Kidney tubule cell (primary cell): ENCODE measurements at regions not wholly inside any gene's neighbourhood (a gene's known extent, or its start where the extent isn't known, plus 50 kb on each side); places are given as distances from the start of the nearest gene placed in this dataset.
"Not testable (repeated sequence)": the region's sequence is repeated elsewhere in the genome, so short reads cannot be mapped to it uniquely, and the experiment has no call there.

Experiments used
- DNase-seq: peaks from one replicate; pipeline ENCODE4 v3.0.0-alpha.2; 2018; ENCODE audit warnings: low spot score

DNA sequence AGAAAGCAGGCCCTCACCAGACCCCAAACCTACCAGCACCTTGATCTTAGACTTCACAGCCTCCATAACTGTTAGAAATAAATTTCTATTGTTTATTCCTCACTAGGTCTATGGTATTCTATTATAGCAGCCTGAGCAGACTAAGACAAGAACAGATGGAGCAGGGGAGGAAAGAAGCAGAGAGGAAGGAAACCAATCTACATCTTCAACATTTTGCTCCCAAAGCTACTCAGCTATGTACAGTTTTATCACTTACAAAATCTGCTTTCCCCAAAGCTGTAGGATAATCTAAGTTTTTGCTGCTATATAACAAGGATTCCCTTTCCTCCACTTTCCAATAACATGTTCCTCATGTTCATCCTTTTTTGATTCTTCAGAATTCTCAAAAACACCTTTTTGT, 274.4 kb upstream of the CHAC2 start:
- no peak for DNase-seq

DNA sequence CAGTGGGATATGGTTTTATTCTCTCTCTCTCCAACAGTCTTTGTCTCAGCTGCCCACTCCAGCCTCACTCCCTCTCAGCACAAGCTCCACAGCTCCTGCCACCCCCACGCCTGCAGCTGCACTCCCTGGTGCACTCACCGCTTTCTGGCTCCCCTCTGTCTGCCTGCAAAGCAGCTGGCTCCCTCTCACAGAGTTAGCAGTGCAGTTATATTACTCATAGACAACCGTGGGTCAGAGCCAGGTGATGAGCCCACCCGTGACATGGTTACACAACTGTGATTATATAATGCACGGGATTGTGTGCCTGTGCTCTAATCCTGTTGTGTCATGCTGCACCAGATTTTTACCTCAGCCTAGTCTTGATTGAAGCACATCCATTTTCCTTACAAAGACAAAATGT, 276.9 kb upstream of the CHAC2 start:
- peak; percentile 37 for DNase-seq

- not testable (repeated sequence) for DNase-seq
Measured at GRCh38 chr2:53486185-53486899, 281.3 kb upstream of the CHAC2 start.

DNA sequence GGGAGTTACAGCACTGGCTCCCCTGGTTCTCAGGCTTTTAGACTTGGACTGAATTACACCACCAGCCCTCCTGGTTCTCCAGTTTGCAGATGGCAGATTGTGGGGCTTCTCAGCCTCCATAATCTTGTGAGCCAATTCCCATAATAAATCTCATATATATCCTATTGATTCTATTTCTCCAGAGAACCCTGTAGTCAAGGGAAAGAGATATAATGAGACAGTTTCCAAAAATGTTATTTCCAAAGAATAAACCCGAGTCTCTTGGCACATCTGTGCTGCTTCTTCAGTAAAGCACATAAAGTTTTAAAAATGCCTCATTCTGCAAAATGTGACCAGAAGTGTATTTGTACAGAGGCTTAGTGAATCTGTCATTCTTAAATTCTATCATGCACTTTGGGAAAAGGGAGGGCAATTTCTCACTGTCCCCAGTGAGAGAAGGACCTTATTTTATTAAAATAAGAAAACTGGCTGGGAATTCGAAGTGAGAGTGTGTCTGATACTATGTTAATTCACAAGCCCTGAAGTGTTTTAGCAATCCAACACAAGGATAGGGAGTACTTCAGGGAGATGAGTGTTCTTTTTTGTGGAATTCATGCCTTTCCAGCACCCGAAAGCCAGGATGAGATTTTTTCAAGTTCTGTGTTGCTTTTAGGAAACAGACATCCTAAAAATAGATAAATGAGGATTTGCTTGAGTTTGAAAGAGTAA, 282.4 kb upstream of the CHAC2 start:
- DNase-seq, result no peak

DNA sequence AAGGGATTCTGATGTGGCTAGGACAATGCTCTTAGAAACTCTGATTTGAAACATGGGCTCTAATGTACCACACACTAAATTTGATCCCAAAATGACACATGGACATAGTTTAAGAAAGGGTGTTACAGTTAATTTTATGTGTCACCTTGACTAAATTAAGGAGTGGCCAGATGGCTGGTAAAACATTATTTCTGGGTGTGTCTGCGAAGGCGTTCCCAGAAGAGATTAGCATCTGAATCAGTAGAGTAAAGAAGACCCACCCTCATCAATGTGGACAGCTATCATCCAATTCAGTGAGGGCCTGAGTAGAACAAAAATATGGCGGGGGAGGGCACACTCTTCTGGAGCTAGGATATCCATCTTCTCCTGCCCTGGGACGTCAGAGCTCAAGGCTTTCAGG, 283.1 kb upstream of the CHAC2 start:
- DNase-seq, result no peak

GRCh38 chr2:53477517-53477916, 290.1 kb upstream of the CHAC2 start:
- peak; percentile 34 for DNase-seq

DNA sequence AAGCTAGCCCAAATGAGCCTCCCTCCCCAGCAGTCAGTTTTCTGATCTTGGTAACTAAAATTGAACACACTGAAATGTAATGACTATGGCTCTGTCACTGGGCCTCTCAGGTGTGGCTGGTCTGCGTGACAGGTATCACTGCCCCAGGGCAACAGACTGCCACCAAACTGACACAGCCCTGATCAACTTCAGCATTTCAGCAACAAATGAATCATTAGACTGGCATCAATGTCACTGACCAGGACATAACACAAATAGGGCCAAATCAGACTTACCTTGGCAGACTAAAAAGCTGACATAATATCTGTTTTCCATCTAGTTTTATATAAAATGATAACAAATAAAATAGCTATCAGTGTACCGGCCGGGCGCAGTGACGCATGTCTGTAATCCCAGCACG, 290.8 kb upstream of the CHAC2 start:
- peak; percentile 50 for DNase-seq

- DNase-seq, result peak; percentile 40
Measured at GRCh38 chr2:53475766-53476165, 291.8 kb upstream of the CHAC2 start.

- DNase-seq, result peak; percentile 89
Measured at GRCh38 chr2:53475321-53475720, 292.3 kb upstream of the CHAC2 start.

GRCh38 chr2:53474914-53475313, 292.7 kb upstream of the CHAC2 start:
- no peak for DNase-seq

DNA sequence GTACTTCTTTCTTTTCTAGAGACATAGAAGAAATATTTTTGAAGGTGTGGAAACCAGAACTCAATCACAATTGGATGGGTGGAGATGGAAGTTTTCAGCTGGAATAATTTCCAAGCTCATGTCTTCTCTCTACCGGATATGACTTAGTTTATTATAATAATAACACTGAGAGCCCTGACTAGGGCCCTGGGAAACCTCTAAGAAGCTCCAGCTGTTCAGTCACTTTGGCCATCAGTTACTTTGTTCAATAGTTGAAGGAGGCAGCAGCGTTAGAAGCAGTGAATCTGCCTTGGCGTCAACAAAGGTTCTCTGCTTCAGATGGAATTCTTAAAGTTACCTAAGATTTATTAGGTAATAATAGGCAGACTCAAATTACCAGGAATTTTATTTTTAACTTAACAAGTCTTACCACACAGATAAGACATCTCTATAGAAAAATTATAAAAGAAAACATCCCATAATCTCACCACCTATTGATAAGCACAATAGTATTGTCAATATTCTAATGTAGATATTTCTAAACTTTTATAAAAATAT, 293.8 kb upstream of the CHAC2 start:
- no peak for DNase-seq

DNA sequence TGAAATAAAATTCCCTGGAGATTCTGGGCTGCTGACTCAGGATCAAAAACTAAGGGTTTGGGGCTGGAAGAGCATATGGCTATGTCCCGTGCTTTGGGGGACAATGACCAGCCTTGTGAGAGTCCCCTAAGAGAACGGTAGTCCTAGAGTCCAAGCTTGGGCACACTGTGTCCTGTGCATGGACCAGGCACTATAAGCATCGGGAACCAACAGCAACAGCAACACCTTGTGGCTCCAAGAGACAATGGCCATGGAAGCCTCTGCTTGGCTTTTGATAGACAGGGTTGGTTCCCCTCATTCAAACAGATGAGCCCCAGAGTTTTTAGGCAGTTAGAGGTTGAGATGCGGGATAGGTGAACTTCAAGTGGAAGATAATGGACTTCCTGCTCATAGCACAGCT, 294.4 kb upstream of the CHAC2 start:
- DNase-seq, result no peak

- DNase-seq, result no peak
Measured at GRCh38 chr2:53467467-53468180, 300.0 kb upstream of the CHAC2 start.

DNA sequence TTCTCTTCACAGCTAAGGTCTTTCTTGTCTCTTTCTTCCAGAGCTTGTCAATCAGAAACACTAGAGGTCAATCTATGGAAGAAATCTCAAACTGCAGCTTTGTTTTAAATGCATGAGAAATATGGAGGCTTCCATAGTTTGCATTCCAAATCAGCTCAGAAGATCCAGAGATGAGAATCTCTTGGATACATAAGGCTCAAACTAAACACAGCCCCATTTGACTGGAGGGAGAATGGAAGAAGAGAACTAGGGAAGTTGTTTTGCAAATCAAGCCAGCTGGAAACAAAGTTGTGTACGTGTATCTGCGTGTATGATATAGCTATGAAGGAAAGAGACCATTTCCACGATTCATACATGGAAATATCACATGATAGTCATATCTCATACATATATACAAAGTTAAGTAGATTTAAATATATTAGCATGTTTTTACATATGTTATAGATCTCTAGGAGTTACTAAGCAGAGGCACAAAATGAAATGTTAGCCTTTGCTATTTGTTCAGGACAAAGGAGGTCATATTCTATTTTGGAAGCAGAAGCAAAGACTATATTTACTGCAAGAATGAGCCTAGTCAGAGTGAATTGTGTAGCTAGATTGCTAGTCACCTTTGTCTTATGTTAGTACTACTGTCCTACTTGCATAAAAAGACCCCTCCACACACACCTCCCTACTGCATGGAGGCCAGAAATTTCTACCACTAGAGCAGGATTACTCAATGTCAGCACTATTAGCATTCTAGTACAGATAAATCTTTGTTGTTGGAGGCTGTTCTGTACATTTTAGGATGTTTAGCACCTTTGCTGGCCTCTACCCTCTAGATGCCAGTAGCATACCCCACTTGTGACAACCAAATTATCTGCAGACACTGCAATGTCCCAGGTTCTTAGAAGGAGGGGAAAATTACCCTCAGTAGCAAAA, 303.5 kb upstream of the CHAC2 start:
- DNase-seq, result no peak

GRCh38 chr2:53460937-53461336, 306.7 kb upstream of the CHAC2 start:
- no peak for DNase-seq

DNA sequence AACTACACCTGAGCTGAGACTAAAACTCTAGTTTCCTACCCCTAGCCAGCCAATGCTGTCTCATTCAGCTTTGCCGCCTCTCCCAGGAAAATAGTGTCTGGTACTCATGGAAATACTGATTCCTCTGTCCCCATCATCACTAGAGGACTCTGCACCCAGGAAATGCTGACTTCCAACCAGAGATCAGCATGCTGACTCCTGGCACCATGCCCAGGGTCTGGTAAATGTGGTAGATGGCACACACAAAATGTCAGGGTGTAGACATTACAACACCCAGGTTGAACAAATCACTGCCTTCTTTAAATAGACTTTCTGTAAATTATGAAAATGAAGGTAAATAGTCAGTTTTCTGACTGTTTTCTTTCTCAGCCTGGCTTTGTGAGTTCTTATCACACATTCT, 307.3 kb upstream of the CHAC2 start:
- DNase-seq, result peak; percentile 35

GRCh38 chr2:53455094-53455493, 312.5 kb upstream of the CHAC2 start:
- DNase-seq, result peak; percentile 44

GRCh38 chr2:53452957-53453748, 314.5 kb upstream of the CHAC2 start:
- DNase-seq, result no peak

DNA sequence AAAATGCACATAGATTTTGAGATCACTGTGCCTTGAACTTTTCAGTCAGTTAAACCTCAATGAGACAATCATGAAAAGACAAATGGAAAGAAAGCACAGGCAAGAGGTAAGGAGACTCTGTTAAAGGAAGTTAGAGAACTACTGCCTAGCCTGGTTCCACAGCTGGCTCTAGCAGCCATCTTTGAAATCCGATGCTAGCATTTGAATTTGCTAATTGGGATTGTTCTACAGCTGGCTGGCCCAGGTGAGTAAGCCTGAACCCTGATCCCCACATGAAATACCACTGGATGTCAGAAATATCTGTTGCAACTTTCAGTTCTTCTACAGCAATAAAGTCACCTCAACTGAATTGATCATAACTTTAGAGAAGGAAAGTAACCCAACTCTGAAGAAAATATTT, 315.2 kb upstream of the CHAC2 start:
- no peak for DNase-seq

DNA sequence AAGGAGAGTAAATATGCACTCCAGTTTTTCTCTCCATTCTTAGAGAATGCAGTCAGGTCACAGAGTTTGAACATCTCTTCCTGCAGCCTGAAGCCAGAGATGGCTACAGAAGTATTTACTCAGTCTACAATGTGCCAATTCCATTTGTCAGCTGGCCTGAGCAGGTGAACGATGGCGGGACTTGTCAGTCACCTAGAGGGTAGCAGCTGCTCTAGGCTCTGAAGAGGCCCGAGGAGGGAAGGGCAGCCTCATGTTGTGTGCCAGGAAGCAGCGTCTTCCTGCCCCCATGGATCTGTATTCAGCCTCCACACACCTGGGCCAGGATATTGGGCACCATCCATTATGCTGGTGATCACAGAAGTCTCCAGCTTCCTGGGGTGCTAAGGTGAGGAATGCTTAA, 316.7 kb upstream of the CHAC2 start:
- no peak for DNase-seq

GRCh38 chr2:53448591-53448990, 319.0 kb upstream of the CHAC2 start:
- DNase-seq, result no peak
